Islet precursor cell (in vitro differentiated cells): ENCODE measurements at regions not wholly inside any gene's neighbourhood (a gene's known extent, or its start where the extent isn't known, plus 50 kb on each side); places are given as distances from the start of the nearest gene placed in this dataset.

Source experiments
- DNase-seq: peaks from one replicate; pipeline ENCODE4 v3.0.0-alpha.2; 2018

DNA sequence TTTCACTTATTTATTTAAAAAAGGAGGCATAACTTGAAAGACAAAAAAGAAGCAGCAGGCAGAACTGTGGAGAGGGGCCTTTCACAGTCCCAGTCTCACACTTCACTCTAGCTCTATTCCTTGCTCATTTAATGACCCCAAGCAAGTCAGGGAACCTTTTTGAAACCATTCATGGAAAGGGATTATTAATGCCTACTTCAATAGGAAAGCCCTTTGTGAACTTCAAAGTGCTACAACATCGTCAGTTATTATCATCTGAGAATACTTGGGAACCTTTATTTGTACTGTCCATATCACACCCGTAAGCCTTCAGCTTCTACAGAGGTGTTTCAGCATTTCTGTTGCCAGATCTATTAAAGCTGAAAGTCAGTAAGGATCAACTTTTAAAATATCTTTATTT is 320.2 kb downstream of the TMEM161B start:
- no peak for DNase-seq

DNA sequence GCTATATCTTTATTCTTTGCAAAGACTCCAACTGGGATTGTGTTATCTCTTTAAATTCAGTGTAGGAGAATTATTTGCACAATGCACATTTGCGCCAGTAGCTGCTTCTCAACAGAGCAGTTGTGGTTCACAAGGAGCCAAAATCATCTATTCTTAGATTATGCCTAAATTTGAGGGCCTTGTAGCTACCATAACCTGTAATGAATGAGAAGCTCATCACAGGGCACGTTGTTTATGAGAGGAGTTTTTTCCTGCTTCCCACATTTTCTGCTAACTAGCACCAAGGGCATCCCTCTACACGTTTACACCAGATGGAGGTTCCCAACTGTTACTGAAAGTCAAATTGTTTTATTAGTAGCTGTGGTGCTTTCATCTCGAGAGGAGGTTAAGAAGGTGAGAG is 322.4 kb downstream of the TMEM161B start:
- no peak for DNase-seq

DNA sequence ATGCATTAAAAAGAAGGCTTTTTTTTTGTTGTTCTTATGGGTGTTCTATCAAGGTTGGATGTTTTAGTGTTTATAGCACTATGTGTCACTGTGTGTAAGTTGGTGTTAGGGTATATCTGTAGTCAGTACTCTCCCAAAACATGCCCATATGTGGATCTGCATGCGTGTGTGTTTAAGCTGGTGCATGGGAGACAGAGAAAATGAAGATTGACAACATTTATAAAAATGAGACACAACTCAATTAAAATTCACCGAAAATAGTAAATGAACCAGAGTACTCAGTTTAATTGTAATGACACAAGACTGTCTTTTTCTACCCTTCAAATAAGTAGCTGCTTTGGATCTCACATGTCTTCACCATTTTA is 323.4 kb downstream of the TMEM161B start:
- DNase-seq: no peak

DNA sequence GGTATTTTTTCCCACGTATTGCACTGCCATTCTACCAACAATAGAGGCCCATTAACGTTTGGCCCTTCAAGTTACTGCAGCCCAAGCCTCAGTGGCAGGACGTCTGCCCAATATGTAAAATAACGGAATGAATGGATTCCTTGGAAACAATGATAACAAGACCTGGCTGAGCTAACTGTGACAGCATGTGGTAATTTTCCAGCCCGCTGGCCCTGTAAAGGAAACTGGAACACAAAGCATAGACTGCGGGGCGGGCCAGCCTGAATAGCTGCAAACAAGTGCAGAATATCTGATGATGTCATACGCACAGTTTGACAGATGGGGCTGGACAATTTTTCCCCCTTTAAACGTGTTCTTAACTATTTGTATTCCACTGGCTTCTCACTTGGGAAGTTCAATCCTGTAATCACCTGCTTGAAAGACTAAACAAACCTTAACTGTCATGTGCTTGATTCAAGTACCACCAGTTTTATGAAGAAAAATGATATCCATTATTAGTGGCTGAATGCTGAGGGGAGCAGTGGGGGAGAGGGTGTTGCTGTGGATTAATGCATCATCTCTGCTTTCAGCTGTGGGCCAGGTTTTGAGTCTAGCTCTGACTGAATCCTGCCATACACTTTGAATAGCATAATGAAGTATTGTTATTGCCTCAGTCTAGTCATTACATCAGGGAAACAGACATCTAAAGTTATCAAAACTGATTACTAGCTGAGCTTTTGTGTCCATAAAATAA is 323.9 kb downstream of the TMEM161B start:
- peak; percentile 81 for DNase-seq

DNA sequence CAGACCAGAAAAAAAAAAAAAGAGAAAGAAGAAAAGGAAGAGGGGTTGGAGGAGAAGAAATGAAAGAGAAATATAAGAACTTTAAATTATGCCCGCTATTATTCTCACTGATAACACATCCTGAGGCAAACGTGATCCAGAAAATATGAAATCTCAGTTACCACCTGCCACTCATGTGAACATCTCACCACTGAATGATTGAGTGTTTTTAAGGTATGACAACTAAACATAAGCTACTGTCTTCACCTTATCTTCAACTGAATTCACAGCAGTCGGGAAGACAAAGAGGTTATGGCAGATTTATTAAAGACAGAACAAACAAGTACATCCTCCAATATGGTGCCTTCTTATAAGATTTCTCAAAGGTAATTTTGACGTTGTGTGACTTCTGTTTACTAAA is 327.9 kb downstream of the TMEM161B start:
- DNase-seq: no peak

DNA sequence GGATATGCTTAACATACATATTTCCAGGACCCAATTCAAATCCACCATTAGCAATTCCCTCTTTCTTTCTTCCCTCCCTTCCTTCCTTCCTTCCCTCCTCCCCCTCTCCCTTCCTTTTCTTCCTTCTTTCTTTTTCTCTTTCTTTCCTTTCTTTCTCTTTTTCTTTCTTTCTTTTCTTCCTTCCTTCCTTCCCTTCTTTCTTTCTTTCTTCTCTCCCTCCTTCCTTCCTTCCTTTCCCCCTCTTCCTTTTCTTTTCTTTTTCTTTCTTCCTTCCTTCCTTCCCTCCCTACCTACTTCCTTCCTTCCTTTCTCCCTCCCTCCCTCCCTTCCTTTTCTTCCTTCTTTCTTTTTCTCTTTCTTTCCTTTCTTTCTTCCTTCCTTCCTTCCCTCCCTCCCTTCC is 332.0 kb downstream of the TMEM161B start:
- DNase-seq: no peak

DNA sequence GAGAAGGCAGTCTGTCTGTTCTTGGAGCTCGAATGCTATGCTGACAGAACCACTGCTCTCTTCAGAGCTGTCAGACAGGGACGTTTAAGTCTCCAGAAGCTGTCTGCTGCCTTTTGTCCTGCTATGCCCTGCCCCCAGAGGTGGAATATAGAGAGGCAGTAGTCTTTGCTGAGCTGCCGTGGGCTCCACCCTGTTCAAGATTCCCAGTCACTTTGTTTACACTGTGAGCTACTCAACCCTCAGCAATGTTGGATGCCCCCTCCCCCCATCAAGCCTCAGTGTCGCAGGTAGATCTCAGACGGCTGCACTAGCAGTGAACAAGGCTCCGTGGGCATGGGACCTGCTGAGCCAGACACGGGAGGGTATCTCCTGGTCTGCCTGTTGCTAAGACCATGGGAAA is 344.2 kb downstream of the TMEM161B start:
- DNase-seq: peak; percentile 79

DNA sequence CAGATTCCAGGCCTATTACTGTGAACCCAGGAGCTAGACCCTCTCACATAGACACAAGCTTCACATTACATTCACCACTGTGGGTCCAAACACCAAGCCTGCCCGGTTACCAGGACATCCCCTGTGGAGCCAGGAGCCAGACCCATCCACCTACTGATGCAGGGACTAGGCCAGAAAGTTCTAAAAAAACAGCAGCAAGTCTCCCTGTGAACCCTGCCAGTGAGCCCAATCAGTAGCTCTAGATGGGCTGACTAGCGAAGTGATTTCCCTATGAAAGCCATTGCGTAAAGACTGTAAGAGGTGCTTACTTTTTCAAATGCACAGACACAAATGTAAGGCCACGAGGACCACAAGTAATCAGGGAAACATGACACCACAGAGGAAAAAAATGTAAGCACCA is 352.3 kb downstream of the TMEM161B start:
- no peak for DNase-seq

DNA sequence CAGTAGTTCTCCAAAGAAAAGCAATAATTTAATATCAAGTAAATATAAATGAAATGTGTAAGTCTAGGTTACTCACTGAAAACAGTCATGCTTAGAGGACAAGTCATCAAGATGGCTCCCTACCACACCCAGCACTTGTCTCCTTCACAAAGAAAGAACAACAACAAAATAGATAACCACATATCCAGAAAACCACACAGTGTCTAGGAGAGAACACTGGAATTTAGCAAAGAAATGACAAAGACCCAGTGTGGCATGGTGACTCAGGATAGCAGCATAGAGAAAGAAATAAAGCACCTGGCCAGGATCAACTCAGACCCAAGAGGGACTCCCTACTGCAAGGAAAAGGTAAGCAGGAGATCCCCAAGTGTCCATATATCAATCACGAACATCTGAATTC is 356.2 kb downstream of the TMEM161B start:
- DNase-seq: no peak

DNA sequence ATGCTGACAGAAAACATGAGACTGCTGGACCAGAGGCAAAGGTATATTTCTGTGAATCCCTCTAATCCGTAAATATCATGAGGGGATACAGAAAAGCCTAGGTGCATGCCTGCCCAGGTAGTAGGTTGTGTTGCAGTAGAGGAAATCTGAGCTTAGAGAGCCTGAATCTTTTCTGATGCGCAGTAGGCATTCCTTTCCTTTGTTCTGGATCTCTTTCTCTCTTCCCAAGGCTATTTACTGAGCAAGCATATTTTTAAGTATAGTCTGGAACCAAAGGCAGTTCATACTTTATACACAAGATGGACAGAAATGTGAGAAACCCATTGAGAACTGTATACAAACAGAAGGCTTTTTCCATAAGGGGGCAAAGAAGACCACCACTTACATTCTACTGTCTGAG is 359.3 kb downstream of the TMEM161B start:
- DNase-seq: no peak

DNA sequence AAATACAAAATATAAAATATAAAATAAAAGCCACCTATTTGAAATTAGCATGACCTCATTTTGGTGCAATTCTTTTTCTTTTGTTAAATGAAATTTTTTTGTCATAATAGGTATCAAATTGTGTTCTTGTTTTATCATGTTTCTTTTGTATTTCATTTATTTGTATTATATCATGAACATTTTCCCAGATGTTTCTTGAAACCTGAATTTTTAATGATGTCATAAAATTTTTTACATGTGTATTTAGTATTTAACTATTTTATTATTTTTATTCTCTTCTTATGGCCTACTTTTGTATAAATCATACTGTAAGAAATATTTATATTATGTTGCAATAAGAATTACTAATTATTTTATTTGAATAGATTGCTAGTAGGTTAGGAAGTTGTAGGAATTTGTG is 361.7 kb downstream of the TMEM161B start:
- no peak for DNase-seq

DNA sequence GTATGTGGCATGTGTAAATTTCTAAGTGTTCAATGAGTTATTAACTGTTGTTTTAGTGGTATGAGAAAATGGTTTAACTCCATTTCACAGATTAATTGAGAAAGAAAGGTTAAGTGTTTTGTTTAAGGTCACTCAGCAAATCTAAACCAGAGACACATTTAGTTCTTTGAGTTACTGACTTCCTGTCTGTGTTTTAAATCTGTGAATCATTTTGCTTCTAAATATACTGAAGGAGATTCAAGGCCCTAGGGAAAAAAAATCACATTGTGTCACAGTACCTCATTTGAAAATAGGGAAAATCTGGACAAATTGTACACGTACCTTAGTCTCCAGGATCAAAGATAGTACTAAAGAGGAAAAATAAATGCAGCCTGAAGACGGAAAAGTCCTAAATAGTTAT is 368.2 kb downstream of the TMEM161B start:
- DNase-seq: no peak

DNA sequence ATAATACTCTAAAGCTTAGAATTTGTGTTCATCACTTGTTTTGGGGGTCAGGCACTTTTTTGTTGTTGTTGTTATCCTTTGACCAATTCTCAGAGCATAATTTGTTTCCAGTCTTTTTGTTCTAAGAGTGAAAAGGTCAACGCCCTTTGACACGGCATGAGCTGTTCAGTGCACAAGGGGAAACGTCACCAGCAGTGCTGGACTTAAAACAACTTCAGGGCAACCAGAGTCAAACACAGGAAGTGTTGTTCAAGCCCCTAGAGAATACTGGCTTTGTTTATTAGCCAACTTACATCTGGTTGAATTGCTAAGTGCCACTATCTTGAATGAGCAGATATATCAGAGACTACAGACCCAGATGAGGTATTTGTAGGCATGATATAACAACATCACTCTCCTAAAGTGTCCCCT is 368.9 kb downstream of the TMEM161B start:
- peak; percentile 90 for DNase-seq

DNA sequence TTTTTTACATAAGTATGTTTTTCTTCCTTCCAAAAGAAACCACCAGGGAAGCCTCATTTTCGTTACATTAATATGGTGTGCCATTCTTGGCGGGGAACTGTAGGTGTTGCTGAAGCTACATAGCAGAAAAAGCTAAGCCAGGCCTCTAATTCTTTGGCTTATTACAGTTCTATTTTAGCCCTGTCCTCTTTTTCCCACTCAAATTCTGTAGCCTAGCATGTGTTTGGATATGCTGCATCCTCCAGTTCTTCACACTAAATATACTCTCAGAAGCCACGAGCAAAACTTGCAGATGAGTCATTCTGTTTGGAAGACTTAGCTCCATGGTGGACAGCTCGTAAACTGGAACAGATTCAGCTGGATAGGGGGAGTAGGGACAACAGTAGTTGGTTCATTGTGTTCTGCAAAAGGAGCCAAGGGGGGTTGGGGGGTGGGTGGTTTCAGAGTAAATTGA is 369.4 kb downstream of the TMEM161B start:
- peak; percentile 91 for DNase-seq

DNA sequence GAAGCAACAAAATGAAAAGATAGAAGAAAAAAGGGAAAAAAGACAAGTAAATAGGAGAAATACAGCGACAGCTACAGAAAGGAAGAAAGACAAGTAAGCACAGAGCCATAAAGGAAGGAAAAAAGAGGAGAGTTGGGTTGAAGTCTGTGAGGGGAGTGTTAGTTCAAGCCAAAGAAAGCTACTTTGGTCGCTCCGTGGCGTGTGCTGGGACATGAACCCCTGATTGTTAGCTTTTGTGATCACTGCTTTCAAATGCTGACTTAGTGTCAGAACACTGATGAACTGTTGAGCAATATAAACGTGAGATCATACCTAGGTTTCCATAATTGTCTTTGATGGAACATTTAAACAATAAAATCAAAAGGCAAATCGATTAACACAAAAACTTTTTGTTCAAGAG is 370.1 kb downstream of the TMEM161B start:
- no peak for DNase-seq

DNA sequence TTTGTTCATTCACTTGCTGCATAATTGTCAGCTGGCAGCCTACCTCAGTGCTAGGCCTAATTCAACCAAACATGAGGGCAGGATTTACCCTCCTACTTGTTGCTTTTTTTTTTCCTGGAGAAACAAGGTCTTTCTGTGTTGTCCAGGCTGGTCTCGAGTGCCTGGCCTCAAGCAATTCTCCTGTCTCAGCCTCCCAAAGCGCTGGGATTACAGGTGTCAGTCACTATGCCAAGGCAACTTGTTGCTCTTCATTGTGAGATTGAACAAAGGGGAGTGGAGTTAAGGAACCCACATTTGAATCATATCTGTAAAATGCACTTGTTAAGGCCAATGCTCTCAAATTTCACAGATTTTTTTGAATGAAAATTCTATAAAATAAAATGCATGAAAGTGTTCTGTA is 380.5 kb downstream of the TMEM161B start:
- DNase-seq: no peak

DNA sequence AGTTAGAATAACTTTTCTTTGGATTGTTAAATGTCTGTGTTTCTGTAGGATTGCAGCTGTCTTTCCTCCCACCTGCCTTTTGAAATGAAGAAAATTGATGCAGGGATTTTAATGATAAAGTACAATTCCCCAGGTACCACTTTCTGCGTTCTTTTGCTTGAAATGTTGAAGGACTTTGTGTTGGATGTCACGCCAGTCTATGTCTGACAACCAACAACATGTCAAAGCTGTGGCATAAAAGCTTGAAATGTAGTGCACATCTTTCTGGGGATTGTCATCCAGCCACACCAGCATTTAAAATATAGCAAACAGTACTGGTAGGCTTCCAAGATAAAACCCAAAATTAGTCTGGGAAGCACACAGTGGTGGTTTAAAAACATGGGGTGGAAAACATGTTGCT is 381.4 kb downstream of the TMEM161B start:
- DNase-seq: no peak

DNA sequence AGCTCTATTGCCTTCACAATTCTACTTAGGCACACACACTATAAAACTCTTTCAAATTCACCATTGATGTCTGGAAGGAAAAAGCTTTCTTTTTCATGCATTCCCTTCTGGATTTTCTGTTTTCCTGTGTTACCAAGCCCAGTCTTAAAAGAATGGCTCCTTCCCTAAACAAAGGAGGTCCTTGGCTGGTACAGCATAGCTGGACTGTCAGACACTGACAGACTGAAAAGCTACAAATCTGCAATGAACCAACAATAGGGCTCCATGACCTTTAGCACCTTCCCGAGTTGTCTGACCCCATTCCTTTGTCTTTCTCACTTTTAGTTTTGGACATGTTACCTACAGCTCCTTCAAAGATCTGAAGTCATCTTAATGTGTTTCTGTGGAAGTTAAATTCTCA is 382.5 kb downstream of the TMEM161B start:
- no peak for DNase-seq

DNA sequence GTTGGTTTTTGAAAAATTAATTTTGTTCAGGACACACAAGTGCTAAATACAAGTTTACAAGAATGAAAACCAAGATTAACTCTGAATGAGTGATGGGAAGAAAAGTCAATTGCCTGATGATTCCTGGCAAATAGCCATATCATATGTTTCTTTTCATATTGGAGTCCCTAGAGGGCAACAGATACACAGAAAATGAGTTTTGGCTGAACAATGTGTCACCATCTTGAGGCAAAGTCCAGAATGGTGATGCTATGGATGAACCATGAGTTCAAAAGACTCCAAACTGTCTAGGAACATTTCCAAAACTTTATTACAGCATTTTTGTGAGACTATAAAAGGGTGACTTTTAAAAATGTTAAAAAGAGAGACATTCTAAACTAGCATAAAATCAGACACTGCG is 382.9 kb downstream of the TMEM161B start:
- DNase-seq: no peak

DNA sequence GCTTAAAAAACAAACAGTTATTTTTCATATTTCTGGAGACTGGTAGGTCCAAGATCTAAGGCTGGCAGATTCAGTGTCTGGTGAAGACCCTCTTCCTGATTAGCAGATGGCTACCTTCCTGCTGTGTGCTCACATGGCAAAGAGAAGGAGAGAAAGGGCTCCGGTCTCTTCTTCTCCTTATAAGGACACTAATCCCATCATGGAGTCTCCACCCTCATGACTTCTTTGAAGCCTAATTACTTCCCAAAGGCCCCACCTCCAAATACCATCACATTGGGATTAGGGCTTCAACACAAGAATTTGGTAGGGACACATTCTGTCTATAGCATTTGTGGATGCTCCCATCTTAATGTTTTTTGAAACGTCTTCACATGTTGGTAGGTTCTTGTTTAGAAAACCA is 391.1 kb downstream of the TMEM161B start:
- DNase-seq: no peak

DNA sequence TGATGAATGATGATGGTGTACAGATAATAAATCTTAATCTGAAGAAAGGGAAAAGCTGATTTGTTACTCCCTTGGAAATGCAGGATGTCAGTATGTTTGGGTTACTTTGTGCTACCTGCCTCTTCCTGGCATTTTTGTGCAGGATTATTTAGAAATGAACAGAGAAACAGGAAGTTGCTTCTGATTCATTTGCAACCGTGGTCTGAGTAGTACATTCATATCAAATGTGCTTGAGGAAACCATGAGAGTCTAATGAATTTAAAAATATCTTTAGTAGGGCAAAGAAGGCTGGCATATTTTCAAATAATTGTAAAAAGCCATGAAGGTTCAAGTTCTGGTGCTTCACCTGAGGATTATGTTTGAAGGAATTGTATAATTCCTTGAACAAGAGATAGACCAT is 391.6 kb downstream of the TMEM161B start:
- DNase-seq: no peak

DNA sequence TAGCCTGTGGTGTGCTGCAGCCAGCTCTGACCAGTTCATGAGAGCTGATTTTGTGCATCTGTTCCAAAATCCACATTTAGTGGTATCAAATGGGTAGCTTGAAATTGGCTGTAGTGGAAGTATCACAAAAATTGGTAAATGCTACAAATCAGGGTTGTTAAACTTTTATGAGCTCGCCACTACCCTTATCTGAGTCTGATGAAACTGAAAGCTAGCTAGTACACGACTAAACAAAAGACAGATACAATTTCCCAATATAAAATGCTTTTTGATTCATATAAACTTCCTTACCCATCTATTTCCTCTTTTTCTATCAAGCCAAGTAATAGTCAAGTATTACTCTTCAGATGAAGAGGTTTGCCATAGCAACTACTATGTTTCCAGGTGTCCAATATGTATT is 392.0 kb downstream of the TMEM161B start:
- no peak for DNase-seq

DNA sequence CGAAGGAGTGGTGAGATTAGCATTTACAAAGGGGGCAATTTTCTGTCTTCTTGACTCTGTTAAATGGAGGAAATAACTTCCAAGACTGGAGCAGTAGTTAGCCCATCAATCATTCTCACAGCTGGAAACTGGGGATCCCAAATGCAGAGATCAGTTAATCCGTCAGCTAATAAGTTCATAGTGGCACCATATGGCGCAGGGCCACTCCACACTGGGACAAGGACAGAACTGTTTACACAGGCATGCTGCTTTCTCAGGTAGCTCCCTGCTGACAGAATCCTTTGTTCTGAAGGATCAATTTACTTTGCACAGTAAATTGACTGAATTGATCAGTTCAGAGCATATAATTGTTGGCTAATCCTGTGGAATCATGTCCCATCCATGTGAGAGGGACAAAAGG is 395.7 kb downstream of the TMEM161B start:
- no peak for DNase-seq

DNA sequence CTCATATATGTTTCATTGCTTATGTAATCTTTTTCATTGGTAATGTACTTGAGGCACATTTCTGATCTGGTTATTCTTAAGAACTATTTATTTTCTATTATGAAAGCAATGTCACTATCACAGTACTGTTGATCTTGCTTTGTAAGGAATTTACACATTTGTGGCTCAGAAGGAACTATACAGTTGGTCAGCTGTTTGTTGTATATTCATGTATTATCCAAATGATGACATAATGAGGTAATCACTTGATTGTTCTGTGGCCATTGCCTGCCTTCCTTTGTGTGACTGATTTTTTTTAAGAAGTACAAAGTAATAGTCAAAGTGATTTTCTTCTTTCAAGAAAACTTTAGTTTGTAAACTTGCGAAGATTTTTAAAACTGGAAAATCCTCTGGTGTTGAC is 399.9 kb downstream of the TMEM161B start:
- DNase-seq: no peak

DNA sequence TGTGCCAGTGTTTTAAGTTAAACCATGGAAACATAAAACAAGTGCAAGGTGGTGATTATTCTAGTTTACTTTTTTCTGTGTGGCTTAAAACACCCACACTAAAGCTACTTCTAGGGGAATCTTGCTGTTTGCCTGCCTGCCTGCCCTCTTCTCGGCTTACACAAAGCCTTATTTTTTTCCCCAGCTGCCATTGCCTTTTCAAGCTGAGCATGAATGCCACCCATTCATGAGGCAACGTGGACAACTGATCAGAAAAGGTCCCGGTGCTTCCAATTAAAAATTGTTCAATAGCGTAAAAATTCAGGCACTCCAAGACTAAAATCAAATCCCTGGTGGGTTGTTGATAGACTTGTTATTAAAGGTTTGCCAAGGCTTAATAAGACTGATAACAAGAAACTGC is 401.4 kb downstream of the TMEM161B start:
- no peak for DNase-seq

DNA sequence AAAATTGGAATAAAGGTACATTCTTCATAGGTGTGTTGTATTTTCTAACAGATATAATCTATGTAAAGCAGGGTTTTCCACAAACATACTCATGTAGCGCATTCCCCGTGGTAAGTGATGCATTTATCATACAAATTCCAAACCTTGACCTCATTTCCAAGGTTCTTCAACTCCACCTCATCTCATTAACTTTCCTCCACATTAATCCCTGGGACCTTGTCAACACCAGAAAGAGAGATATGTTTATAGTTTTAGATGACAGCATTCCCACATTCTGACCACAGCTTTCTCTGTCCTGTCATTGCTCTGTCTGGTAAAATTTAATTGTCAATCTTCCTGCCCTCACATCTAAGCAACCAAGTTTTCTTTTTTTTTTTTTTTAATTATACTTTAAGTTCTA is 415.1 kb downstream of the TMEM161B start:
- DNase-seq: no peak
